GM19035 (cell line): ENCODE measurements at regions not wholly inside any gene's neighbourhood (a gene's known extent, or its start where the extent isn't known, plus 50 kb on each side); places are given as distances from the start of the nearest gene placed in this dataset.

Source experiments
- ATAC-seq: cut with Tn5 transposase; IDR thresholded peaks from one replicate; pipeline ENCODE4 v1.9.1; 2021; ENCODE audit not compliant: unreplicated experiment

GRCh38 chr3:117161816-117162215, 452.2 kb downstream of the TUSC7 start:
- ATAC-seq: no peak

GRCh38 chr3:117165176-117165575, 455.6 kb downstream of the TUSC7 start:
- no peak for ATAC-seq

- no peak for ATAC-seq
These were observed 456.0 kb downstream of the TUSC7 start for GRCh38 chr3:117165601-117166051.

- no peak for ATAC-seq
These were observed 459.3 kb downstream of the TUSC7 start for GRCh38 chr3:117168896-117169295.

- no peak for ATAC-seq
These were observed 460.5 kb downstream of the TUSC7 start for GRCh38 chr3:117170094-117170493.

- ATAC-seq: no peak
These were observed 461.5 kb downstream of the TUSC7 start for GRCh38 chr3:117171124-117171523.

- ATAC-seq: no peak
These were observed 462.8 kb downstream of the TUSC7 start for GRCh38 chr3:117172426-117172825.

- ATAC-seq: no peak
These were observed 471.6 kb downstream of the TUSC7 start for GRCh38 chr3:117181222-117181621.

GRCh38 chr3:117184574-117184973, 475.0 kb downstream of the TUSC7 start:
- no peak for ATAC-seq

- ATAC-seq: no peak
These were observed 481.7 kb downstream of the TUSC7 start for GRCh38 chr3:117191245-117191644.

GRCh38 chr3:117192888-117193287, 483.3 kb downstream of the TUSC7 start:
- ATAC-seq: peak; percentile 60

- ATAC-seq: no peak
These were observed 483.8 kb downstream of the TUSC7 start for GRCh38 chr3:117193390-117193789.

- no peak for ATAC-seq
These were observed 485.5 kb downstream of the TUSC7 start for GRCh38 chr3:117195034-117195433.

GRCh38 chr3:117200962-117201361, 491.4 kb downstream of the TUSC7 start:
- no peak for ATAC-seq

GRCh38 chr3:117201901-117202774, 492.6 kb downstream of the TUSC7 start:
- ATAC-seq: no peak

GRCh38 chr3:117217355-117217754, 507.8 kb downstream of the TUSC7 start:
- ATAC-seq: no peak

GRCh38 chr3:117217760-117218316, 508.3 kb downstream of the TUSC7 start:
- no peak for ATAC-seq

GRCh38 chr3:117218641-117219048, 509.1 kb downstream of the TUSC7 start:
- ATAC-seq: no peak

GRCh38 chr3:117219296-117219695, 509.7 kb downstream of the TUSC7 start:
- ATAC-seq: no peak

- ATAC-seq: no peak
These were observed 517.4 kb downstream of the TUSC7 start for GRCh38 chr3:117226932-117227331.

- no peak for ATAC-seq
These were observed 518.9 kb downstream of the TUSC7 start for GRCh38 chr3:117228466-117228865.

GRCh38 chr3:117230924-117231323, 521.3 kb downstream of the TUSC7 start:
- no peak for ATAC-seq
